ENCODE measurements at regions not wholly inside any gene's neighbourhood (a gene's known extent, or its start where the extent isn't known, plus 50 kb on each side); places are given as distances from the start of the nearest gene placed in this dataset.

GRCh38 chr10:61346796-61347413 is 106.3 kb downstream of the TMEM26 start:
- TF ChIP-seq POLR2AphosphoS5 (IDR thresholded peaks at IDR 0.05): no peak
- TF ChIP-seq, protein P1, sequence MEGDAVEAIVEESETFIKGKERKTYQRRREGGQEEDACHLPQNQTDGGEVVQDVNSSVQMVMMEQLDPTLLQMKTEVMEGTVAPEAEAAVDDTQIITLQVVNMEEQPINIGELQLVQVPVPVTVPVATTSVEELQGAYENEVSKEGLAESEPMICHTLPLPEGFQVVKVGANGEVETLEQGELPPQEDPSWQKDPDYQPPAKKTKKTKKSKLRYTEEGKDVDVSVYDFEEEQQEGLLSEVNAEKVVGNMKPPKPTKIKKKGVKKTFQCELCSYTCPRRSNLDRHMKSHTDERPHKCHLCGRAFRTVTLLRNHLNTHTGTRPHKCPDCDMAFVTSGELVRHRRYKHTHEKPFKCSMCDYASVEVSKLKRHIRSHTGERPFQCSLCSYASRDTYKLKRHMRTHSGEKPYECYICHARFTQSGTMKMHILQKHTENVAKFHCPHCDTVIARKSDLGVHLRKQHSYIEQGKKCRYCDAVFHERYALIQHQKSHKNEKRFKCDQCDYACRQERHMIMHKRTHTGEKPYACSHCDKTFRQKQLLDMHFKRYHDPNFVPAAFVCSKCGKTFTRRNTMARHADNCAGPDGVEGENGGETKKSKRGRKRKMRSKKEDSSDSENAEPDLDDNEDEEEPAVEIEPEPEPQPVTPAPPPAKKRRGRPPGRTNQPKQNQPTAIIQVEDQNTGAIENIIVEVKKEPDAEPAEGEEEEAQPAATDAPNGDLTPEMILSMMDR (IDR thresholded peaks at IDR 0.05): no peak
- intact Hi-C loops (cut with DNase I; ENCODE audit: low total_unique reads): no loop called here
- no peaks in the 10 kb centered on the region for H3K36me3 ChIP-seq

DNA sequence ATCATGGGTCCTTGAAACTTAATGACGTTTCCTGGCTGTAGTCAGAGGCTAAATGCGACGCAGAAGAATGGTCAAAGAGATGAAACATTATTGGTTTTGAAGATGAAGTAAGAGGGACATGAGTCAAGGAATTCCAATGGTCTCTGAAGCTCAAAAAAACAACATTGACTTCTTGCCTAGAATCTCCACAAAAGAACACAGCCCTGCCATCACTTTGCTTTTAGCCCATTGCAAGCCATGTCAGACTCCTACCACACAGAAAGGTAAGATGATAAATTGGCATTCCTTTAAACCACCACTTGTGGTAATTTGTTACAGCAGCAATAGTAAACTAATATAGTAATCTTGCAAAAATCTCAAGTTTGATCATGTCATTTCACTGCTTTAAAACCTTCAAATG is 109.4 kb downstream of the TMEM26 start:
- no peak overlapping the region for H3K27ac ChIP-seq
- TF ChIP-seq POLR2A (IDR thresholded peaks at IDR 0.05) (no peak), POLR2AphosphoS5 (IDR thresholded peaks at IDR 0.05) (no peak)
- TF ChIP-seq, protein P1 (IDR thresholded peaks at IDR 0.05): no peak
- H3K4me1 ChIP-seq: no peaks in the 10 kb centered on the region
- no peaks in the 10 kb centered on the region for H3K27me3 ChIP-seq
- no peak for DNase-seq (ENCODE audit: low spot score in 2 of 2)
- H3K36me3 ChIP-seq: no peaks in the 10 kb centered on the region
- intact Hi-C loops (cut with DNase I; ENCODE audit: low total_unique reads): no loop called here
- no peaks in the 10 kb centered on the region for H3K9me3 ChIP-seq
- H3K4me3 ChIP-seq: no peak overlapping the region

More at GRCh38 chr10:61346796-61347413, 106.3 kb downstream of the TMEM26 start:
- Histone ChIP-seq H3K4me1 (no peaks in the 10 kb centered on the region), H3K27ac (no peak overlapping the region), H3K4me3 (no peak overlapping the region), H3K27me3 (no peaks in the 10 kb centered on the region), H3K9me3 (no peaks in the 10 kb centered on the region)
- DNase-seq (ENCODE audit: low spot score in 2 of 2): no peak

- no peak overlapping the region for H3K4me3 ChIP-seq
- no peaks in the 10 kb centered on the region for H3K36me3 ChIP-seq
- TF ChIP-seq POLR2AphosphoS5 (IDR thresholded peaks at IDR 0.05): no peak
- no peak for TF ChIP-seq POLR2A (IDR thresholded peaks at IDR 0.05)
- TF ChIP-seq, protein P1 (IDR thresholded peaks at IDR 0.05): no peak
- DNase-seq (ENCODE audit: low spot score in 2 of 2): no peak
- intact Hi-C loops (cut with DNase I; ENCODE audit: low total_unique reads): no loop called here
- no peaks in the 10 kb centered on the region for H3K4me1 ChIP-seq
- no peak overlapping the region for H3K27ac ChIP-seq
- H3K9me3 ChIP-seq: no peaks in the 10 kb centered on the region
- H3K27me3 ChIP-seq: no peaks in the 10 kb centered on the region
Measured at GRCh38 chr10:61342858-61343572, 110.2 kb downstream of the TMEM26 start.

DNA sequence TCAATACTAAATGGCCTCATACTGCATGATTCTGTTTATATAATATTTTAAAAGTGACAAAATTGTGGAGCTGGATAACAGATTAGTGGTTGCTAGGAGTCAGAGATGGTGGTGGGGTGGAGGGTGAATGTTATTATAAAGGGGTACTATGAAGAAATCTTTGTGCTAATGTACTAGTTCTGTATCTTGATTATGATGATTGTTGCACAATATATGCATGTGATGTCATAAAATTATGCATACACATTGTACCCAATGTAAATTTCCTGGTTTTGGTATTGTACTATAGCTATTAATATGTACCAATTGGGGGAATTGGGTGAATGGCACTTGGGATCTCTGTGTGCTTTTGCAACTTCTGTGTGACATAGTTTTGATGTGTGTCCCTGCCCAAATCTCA is 112.2 kb downstream of the TMEM26 start:
- H3K27ac ChIP-seq: no peak overlapping the region
- no peaks in the 10 kb centered on the region for H3K36me3 ChIP-seq
- TF ChIP-seq POLR2AphosphoS5 (IDR thresholded peaks at IDR 0.05): no peak
- TF ChIP-seq POLR2A (IDR thresholded peaks at IDR 0.05): no peak
- TF ChIP-seq, protein P1 (IDR thresholded peaks at IDR 0.05): no peak

DNA sequence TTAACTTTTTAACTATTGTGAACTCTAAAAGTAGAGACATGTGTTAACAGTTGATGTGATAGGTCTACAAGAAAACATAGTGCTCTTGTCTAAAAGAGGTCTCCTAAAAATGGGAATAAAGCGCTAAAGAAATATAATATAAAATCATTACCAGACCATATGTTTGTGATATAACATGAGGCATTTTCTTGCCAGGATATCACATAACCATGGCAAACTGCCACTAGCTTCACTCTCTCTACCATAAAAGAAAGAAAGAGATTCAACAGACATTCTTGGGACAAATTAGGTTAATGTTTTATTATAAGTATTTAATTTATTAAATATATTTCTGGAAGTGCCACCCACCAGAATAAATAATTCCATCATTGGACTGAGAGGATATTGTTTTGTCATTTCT is 115.0 kb downstream of the TMEM26 start:
- intact Hi-C loops (cut with DNase I; ENCODE audit: low total_unique reads): no loop called here

More for the DNA sequence above, 112.2 kb downstream of the TMEM26 start:
- no peaks in the 10 kb centered on the region for H3K9me3 ChIP-seq
- H3K27me3 ChIP-seq: no peaks in the 10 kb centered on the region
- no peak for DNase-seq (ENCODE audit: low spot score in 2 of 2)
- intact Hi-C loops (cut with DNase I; ENCODE audit: low total_unique reads): no loop called here
- no peaks in the 10 kb centered on the region for H3K4me1 ChIP-seq
- H3K4me3 ChIP-seq: no peak overlapping the region

More for the DNA sequence above, 115.0 kb downstream of the TMEM26 start:
- no peak overlapping the region for H3K4me3 ChIP-seq
- no peak for DNase-seq (ENCODE audit: low spot score in 2 of 2)
- no peaks in the 10 kb centered on the region for H3K4me1 ChIP-seq
- H3K9me3 ChIP-seq: no peaks in the 10 kb centered on the region
- H3K27me3 ChIP-seq: no peaks in the 10 kb centered on the region
- TF ChIP-seq POLR2AphosphoS5 (IDR thresholded peaks at IDR 0.05) (no peak), POLR2A (IDR thresholded peaks at IDR 0.05) (no peak)
- TF ChIP-seq, protein P1 (IDR thresholded peaks at IDR 0.05): no peak
- no peaks in the 10 kb centered on the region for H3K36me3 ChIP-seq
- H3K27ac ChIP-seq: no peak overlapping the region

Data from breast epithelium (tissue), 4 donors.